ENCODE measurements at regions not wholly inside any gene's neighbourhood (a gene's known extent, or its start where the extent isn't known, plus 50 kb on each side); places are given as distances from the start of the nearest gene placed in this dataset.
A peak's percentile ranks its signal among the peaks of the same experiment; 100 is the strongest.

- Histone ChIP-seq H3K36me3 (replicated peaks in 1 of 2; ENCODE audit: control extremely low read depth in 1 of 2, control insufficient read depth in 1 of 2, extremely low read depth in 1 of 2, insufficient read depth in 2 of 2, low read length in 1 of 2) (no peaks in the 10 kb centered on the region), H3K4me3 (ENCODE audit: control extremely low read depth in 1 of 5, extremely low read depth in 1 of 5, insufficient read depth in 1 of 5, low read depth in 2 of 5, low read length in 4 of 5) (no peak overlapping the region), H3K9me3 (ENCODE audit: control extremely low read depth in 1 of 3, control insufficient read depth in 2 of 3, insufficient read depth in 1 of 3, low read length in 2 of 3) (no peaks in the 10 kb centered on the region), H4K20me1 (ENCODE audit: control insufficient read depth, insufficient read depth, low read length, poor library complexity, severe bottlenecking) (no peaks in the 10 kb centered on the region), H3K79me2 (ENCODE audit: control insufficient read depth, insufficient read depth, low read length) (no peaks in the 10 kb centered on the region), H3K9ac (ENCODE audit: low read length) (no peak overlapping the region), H3K4me1 (ENCODE audit: control insufficient read depth in 2 of 2, insufficient read depth in 2 of 2, low read length in 2 of 2) (peaks cover 61 to 62% of the 10 kb centered on the region in 2 donors), H3K27me3 (replicated peaks in 1 of 4; ENCODE audit: control extremely low read depth in 1 of 4, control insufficient read depth in 3 of 4, insufficient read depth in 4 of 4, low read length in 3 of 4) (peaks cover 0 to 6% (median 0%) of the 10 kb centered on the region in 4 experiments), H3K4me2 (replicated peaks; ENCODE audit: low read depth, low read length, poor library complexity, severe bottlenecking) (no peak overlapping the region), H3K27ac (ENCODE audit: low read length in 2 of 2) (no peak overlapping the region), H2AFZ (ENCODE audit: insufficient read depth, low read depth, low read length, poor library complexity, severe bottlenecking) (no peak overlapping the region)
- WGBS (ENCODE audit: insufficient coverage): 98% methylated on average over 5 of the region's 7 CpGs
- H3K9me3 Mint-ChIP-seq (ENCODE audit: insufficient read depth): no peaks in the 10 kb centered on the region
- peaks cover 24% of the 10 kb centered on the region for H3K27me3 Mint-ChIP-seq
- DNase-seq (no peak), ATAC-seq (ENCODE audit: low read depth) (no peak)
- no peak overlapping the region for H3K4me3 Mint-ChIP-seq
- intact Hi-C loops (cut with micrococcal nuclease): no loop called here
- ChIA-PET POLR2A (no interaction called here), CTCF (interaction anchor here (1.2 to 2.2 kb wide), 2 partner anchors 14 to 121 kb away, joined by 3 to 15 read pairs; no protein-coding TSS in a partner anchor)
- peaks cover 70% of the 10 kb centered on the region for H3K4me1 Mint-ChIP-seq
- TF ChIP-seq EZH2 (IDR thresholded peaks at IDR 0.05; ENCODE audit: borderline replicate concordance, insufficient read depth, low read depth, low read length, poor library complexity, severe bottlenecking): no peak
- TF ChIP-seq CTCF (IDR thresholded peaks at IDR 0.05): no peak
- peak overlapping the region; percentile 32 for H3K27ac Mint-ChIP-seq
Measured at GRCh38 chr4:140239311-140239710, 85.3 kb upstream of the MAML3 start.

- Histone ChIP-seq H3K36me3 (replicated peaks in 1 of 2; ENCODE audit: control extremely low read depth in 1 of 2, control insufficient read depth in 1 of 2, extremely low read depth in 1 of 2, insufficient read depth in 2 of 2, low read length in 1 of 2) (no peaks in the 10 kb centered on the region), H2AFZ (ENCODE audit: insufficient read depth, low read depth, low read length, poor library complexity, severe bottlenecking) (no peak overlapping the region), H3K4me3 (ENCODE audit: control extremely low read depth in 1 of 5, extremely low read depth in 1 of 5, insufficient read depth in 1 of 5, low read depth in 2 of 5, low read length in 4 of 5) (no peak overlapping the region), H3K4me2 (replicated peaks; ENCODE audit: low read depth, low read length, poor library complexity, severe bottlenecking) (no peak overlapping the region), H4K20me1 (ENCODE audit: control insufficient read depth, insufficient read depth, low read length, poor library complexity, severe bottlenecking) (no peaks in the 10 kb centered on the region), H3K4me1 (ENCODE audit: control insufficient read depth in 2 of 2, insufficient read depth in 2 of 2, low read length in 2 of 2) (peaks cover 61 to 62% of the 10 kb centered on the region in 2 donors), H3K9ac (ENCODE audit: low read length) (no peak overlapping the region), H3K27ac (ENCODE audit: low read length in 2 of 2) (no peak overlapping the region), H3K79me2 (ENCODE audit: control insufficient read depth, insufficient read depth, low read length) (no peaks in the 10 kb centered on the region), H3K9me3 (ENCODE audit: control extremely low read depth in 1 of 3, control insufficient read depth in 2 of 3, insufficient read depth in 1 of 3, low read length in 2 of 3) (no peaks in the 10 kb centered on the region), H3K27me3 (replicated peaks in 1 of 4; ENCODE audit: control extremely low read depth in 1 of 4, control insufficient read depth in 3 of 4, insufficient read depth in 4 of 4, low read length in 3 of 4) (peaks cover 0 to 6% (median 2%) of the 10 kb centered on the region in 4 experiments)
- H3K9me3 Mint-ChIP-seq (ENCODE audit: insufficient read depth): no peaks in the 10 kb centered on the region
- H3K27me3 Mint-ChIP-seq: peaks cover 24% of the 10 kb centered on the region
- intact Hi-C loops (cut with micrococcal nuclease): no loop called here
- WGBS (ENCODE audit: insufficient coverage): 92% methylated on average over 8 of the region's 13 CpGs
- H3K27ac Mint-ChIP-seq: no peak overlapping the region
- ATAC-seq (ENCODE audit: low read depth) (no peak), DNase-seq (no peak)
- no peak overlapping the region for H3K4me3 Mint-ChIP-seq
- ChIA-PET POLR2A (no interaction called here), CTCF (interaction anchor here (0.8 to 2.2 kb wide), 3 partner anchors 15 to 186 kb away, joined by 3 to 15 read pairs (median 3); no protein-coding TSS in a partner anchor)
- TF ChIP-seq EZH2 (IDR thresholded peaks at IDR 0.05; ENCODE audit: borderline replicate concordance, insufficient read depth, low read depth, low read length, poor library complexity, severe bottlenecking) (no peak), CTCF (IDR thresholded peaks at IDR 0.05) (no peak)
- H3K4me1 Mint-ChIP-seq: peaks cover 70% of the 10 kb centered on the region
Measured at GRCh38 chr4:140238351-140239056, 84.5 kb upstream of the MAML3 start.

Data from B cell (primary cell).